MV-4-11 (cell line): ENCODE measurements at regions not wholly inside any gene's neighbourhood (a gene's known extent, or its start where the extent isn't known, plus 50 kb on each side); places are given as distances from the start of the nearest gene placed in this dataset.

ENCODE experiments used
- DNase-seq: peaks from one replicate; lab custom pipeline; 2025; lab: John Stamatoyannopoulos, UW

DNA sequence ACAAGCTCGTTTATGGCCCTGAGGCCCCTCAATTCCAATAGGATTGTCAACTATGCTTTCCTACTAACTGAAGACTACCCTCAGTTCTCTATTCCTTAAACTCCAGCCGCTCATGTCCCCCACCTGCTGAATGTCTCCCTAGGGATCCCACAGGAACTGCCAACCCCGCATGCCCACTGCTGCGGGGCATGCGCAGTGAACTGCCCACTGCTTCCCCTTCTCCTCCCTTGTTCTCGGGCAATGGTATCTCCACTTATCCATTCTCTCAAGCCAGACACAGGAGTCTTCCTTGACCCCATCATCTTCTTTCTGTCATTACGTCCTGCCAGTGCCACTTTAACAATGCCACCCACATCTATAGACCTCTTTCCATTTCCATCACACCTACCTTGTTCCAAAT lies 90.0 kb downstream of the FGF18 start:
- no peak for DNase-seq

DNA sequence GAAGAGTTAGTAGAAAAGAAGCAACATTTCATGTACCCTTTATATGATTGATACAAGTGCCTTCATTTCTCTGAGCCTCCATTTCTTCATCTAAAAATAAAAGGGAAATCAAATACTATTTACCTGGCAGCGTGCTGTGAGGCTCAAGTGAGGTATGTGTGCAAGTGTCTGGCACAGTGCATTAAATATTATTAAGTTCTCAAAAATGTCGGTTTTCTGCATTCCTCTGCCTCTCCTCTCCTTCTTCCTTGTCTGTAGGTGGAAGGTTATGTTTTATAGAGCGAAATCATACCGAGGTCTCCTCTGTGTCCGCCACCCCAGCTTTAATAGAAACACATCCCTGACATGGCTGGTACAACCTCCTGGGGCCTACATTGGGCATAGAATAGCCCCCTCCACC lies 93.0 kb downstream of the FGF18 start:
- no peak for DNase-seq

DNA sequence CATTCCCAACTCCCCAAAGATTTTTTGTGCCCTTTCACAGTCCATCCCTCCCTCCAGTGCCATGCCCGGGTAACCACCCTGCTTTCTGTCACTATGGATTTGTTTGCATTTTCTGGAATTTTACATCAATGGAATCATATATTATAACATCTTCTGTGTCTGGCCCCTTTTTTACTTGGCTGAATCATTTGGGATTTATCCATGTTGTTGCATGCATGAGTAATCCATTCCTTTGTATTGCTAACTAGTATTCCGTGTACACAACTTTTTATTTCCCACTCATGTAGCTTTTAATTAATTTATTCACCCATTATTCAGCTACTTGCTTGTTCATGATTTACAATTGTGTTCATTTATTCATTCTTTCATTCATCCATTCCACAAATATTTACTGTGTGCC lies 94.1 kb downstream of the FGF18 start:
- no peak for DNase-seq

DNA sequence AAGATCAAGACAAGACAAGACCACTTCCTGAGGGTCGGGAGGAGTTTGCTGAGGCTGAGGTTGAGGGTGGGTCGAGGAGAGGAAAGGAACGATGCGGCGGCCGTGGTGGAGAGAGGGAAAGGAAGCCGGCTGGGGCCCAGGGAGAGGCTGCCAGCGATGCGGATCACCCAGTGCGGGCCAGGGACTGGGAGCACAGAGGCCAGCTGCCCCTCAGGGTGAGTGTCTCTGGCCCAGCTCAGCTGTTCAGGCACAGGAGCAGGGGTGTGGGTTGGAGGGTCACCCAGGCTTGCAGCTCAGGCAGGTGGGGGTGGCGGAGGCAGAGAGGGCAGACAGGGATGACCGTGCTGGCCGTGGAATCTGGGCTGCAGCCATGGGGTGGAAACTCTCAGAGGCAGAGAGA lies 99.5 kb downstream of the FGF18 start:
- DNase-seq = no peak

DNA sequence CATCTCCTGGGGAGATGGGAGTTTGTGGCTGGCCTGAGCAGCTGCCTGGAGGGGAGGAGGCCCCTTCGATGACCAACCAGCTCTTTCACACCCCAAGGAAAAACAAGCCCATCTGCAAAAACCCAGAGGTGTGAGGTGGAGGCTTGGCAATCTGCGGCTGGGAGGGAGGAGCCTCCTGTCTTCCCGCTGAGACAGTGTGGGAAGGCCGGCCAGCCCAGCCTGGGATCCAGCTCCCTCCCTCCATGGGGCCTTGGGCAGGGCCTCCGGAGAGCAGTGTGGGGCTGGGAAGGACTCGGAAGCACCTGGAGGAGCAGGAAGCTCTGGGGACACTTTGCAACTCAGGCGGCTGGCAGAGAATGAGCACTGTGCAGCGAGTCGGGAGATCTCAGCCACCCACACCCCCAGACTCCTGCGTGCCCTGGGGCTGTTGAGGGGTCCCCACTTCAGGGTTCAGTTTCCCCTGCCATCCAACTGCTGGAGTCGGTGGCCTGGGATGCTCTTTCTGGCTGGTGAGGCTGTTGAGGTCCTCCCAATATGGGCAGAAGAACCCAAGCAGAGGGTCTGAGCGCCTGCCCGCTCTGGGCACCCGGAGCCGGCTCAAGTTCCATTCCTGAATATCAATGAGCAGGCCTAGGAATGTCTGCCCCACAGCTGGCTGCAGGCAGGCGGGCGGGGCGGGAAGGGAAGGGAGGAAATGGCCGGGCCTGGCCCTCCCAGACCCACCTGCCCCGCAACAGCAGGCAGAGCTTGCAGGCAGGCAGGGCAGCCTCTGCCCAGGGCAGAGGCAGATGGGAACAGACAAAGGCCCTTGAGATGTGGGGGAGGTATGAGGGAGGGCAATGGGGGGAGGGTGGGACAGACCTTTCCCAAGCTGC lies 101.1 kb downstream of the FGF18 start:
- no peak for DNase-seq

DNA sequence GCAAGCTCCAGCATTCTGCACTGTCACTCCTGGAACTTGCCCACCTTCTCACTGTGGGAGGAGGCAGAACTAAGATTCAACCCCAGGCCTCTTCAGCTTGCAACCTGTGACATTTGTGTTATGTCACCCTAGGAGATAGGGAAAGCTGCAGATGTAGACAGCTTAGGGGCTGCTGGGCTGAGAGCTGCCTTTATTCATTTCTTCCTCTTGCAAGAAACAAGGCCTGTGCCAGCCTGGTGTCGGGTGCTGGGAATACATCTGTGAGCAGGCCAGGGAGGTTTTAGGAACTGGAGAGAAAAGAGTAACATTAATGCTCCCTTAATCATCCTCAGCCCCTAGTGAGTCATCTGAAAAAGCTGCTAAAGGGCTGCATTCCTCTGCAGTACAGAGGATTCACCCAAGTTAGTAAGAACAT lies 101.8 kb downstream of the FGF18 start:
- no peak for DNase-seq

DNA sequence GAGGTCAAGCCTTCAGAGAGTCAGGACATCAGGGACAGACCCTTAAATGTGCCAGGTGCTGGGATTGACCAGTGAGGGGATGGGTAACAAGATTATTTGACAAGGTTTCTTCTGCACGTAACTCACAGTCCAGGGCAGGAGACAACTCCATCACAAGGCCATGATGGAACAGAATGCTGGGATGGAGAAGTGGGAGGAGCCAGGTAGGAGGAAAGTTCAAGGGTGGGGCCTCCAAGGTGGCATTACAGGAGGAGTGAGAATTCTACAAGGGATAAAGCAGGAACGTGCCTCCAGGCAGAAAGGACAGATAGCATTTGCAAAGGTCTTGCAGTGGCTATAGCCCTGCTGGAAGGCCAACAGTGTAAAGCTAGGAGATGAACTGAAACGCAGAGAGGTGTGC lies 102.2 kb downstream of the FGF18 start:
- no peak for DNase-seq

DNA sequence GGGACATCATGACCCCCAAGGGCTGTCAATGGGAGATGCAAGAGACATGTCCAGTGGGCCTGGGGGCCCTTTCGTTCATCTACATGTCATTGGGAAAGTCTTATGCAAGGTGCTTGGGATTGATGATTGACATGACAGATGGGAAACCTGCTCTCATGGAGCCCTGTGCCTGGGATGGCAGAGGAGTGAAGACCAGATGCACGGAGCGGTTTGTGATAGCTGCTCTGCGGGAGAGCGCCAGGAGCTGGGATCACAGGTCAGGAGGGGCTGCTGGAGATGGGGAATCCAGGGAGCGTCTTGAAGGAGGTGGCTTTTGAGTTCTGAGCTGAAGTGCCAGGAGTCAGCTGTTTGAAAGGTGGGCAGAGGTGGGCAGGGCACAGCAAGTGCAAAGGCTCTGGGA lies 104.3 kb downstream of the FGF18 start:
- no peak for DNase-seq

DNA sequence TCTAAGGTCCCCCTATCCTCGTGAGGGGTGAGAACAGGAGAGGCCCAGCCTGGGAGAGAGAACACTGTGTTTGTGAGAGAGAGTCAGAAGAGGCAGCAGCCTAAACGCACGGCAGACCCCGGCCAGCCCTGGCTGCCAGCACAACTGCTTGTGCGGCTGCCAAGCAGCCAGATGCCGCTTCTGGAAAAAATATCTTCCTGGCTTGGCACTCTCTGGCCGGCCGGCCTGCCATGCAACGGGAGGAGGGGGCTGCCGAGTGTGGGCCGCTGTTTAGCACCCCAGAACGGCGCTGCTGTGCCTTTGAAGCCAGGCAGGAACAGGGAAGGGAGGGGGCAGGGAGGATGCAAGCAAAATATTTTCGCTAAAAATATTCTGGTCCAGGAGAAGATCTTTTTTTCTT lies 105.0 kb downstream of the FGF18 start:
- DNase-seq = no peak

DNA sequence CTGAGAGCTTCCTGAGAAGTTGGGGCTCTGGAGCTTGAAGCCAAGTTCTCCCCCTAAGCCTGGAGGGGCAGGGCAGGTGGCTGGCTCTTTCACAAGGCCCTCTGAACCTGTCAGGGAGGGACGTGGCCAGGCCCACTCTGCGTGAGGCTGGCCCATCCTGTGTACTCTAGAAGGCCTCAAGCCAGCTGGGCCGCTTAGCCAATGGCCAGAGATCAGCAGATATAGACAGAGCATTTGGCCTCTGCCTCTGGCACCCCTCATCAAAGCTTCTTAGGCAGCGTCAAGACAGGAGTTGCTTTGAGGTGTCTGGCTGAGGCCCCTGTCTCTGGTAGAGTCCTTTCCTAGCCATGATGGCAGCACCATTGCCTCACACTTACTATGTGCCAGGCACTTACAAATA lies 105.6 kb downstream of the FGF18 start:
- no peak for DNase-seq

DNA sequence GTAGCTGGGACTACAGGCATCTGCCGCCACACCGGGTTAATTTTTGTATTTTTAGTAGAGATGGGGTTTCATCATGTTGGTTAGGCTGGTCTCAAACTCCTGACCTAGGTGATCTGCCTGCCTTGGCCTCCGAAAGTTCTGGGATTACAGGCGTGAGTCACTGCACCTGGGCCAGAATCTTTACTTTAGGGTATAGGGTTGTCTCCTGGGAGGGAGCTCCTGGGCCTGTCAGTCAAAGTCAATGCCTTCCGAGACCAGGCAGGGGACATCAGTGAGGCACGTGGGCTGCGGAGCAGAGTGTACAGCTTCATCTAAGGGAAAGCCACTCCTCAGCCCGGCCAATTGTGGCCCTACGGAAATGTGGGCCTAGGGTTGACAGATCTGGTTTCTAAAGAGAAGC lies 108.6 kb downstream of the FGF18 start:
- DNase-seq = no peak

DNA sequence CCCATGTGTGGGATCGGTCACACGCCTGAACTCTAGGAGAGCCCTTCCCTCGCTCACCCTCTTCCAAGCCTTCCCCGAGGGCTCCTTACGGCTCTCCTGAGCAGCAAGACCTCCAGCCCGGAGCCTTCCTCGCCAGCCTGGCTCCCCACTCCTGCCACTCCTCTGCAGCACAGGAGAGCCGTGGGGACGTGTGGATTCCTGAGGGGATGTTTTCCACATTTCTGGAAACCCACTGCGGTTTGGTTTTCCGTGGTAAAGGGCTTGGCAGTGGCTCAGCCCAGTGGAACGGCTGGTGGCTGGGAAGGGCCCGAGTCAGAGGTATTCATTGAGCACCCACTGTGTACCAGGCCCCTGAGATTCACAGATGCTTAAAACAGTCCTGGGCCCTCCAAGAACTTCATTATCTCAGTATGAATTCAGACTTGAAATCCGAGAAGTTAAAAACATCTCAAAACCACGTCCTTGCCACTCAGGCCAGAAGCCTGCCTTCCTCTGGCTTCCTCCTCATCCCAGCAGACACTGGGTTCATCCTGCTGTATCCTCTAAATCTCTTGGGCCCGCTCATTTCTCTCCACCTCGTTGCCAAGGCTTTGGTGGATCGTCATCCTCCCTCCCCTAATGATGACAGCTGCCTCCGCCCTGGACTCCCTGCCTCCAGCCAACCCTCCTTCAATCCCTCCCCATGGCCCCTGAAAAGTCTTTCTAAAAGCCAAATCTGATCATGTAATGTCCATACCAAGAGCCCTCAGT lies 109.6 kb downstream of the FGF18 start:
- DNase-seq = no peak

DNA sequence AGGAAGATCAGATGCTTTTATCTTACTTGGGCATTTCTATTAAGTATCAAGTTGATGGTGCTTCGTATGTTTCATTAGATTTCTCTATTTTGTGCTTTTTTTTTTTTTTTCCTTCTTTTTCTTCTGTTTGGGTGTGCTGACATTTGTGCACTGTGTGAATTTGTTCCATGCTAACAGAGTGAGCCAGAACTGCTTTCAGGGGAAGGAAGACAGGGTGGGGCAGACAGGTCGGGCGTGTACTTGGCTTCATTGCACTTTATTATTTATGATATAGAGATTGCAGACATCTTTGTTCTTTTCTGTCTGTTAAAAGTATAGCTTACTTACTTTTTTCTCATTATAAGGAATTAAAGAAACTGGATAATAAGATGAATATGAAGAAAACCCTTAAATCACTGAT lies 112.2 kb downstream of the FGF18 start:
- no peak for DNase-seq

DNA sequence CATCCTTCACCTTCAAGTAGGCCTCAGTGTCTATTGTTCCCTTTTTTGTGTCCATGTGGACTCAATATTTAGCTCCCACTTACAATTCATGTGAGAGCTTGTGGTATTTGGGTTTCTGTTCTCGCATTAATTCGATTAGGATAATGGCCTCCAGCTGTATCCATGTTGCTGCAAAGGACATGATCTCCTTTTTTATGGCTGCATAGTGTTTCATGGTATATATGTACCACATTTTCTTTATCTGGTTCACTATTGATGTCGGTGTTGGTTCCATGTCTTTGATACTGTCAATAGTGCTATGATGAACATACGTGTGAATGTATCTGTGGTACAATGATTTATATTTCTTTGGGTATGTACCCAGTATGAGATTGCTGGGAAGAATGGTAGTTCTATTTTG lies 113.7 kb downstream of the FGF18 start:
- no peak for DNase-seq

DNA sequence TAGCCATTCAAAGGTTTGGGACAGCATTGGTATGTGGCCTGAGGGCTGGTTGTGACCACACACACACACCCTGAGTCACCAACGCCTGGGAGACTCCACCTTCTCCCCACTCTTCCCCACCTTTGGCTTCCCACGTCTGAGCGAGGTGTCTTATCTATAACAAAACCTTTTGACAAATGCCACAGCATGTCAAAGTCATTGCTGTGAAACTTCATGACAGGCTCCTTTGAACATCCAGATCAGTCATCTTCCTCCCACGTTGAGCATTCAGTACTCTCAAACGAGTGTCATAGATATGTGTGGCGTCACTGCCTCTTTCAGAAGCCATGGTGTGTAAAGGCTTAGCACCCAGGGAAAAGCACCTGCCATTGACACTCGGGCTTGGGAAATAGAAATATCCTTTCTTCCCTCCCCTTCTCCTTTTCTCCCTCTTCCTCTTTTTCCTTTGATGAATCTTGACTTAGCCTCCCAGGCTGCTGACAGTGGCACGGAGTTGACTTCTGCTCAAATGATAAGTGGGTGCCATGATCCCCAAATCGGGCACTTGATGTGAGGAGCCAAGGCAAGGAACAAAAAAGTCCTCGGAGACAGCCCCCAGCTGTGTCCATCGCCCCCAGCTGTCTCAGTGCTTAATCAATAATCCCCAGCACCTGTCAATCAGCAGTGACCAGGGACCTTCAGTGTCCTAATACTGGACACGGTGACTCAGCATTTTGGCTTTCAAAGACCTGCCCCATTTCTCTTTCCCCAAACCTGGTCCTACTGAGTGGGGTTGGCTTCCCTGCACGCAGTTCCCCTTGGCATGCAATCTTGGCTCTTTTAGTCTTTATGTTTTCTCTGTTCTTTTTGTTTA lies 114.8 kb downstream of the FGF18 start:
- no peak for DNase-seq

DNA sequence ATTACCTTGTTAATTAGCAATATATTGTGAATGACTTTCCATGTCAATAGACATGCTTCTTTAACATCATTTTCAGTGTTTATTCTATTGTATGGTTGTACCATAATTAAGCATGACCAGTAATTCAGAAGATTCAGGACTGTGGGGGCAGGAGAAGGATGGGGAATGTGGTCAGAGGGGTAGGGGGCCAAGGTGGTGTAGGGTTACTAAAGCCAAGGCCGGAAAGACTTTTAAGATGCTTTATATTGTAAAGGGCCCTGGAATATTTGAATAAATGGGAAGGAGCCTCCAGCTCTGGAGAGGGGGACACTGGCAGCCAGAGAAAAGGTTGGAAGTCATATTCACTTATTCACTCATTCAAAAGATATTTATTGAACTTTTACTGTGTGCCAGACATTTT lies 115.7 kb downstream of the FGF18 start:
- no peak for DNase-seq

DNA sequence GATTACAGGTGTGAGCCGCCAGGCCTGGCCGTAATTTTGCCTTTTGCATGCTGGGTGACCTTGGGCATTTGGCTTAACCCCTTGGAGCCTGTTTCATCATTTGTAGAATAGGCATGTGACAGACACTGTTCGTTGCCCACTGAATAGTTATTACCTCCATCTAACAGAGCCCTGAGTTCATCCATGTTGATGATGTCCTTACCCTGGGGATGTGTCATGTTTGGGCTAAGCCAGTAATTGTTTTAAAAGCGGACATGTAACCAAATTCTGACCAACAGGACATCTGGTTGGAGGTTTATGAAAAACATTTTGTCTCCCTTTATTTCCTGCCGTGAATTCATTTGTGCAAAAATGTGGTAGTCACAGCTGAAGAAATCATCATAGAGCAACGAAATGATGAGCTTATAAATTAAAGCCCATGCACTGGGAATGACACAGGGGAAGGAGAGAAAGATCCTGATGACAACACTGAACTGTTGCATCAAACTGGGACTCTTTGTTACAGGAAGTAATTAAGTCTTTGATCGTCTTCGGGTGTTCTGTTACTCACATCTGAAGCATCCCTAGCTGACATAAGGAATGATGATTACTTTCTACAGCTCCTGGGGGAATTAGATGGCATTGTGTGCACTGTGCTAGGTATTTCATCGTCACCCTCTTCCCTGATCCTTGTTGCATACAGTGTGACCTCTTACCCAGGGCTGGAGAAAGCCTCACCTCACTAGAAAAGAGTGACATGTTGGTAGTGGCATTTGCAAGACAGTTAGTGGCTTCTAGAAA lies 117.8 kb downstream of the FGF18 start:
- no peak for DNase-seq

DNA sequence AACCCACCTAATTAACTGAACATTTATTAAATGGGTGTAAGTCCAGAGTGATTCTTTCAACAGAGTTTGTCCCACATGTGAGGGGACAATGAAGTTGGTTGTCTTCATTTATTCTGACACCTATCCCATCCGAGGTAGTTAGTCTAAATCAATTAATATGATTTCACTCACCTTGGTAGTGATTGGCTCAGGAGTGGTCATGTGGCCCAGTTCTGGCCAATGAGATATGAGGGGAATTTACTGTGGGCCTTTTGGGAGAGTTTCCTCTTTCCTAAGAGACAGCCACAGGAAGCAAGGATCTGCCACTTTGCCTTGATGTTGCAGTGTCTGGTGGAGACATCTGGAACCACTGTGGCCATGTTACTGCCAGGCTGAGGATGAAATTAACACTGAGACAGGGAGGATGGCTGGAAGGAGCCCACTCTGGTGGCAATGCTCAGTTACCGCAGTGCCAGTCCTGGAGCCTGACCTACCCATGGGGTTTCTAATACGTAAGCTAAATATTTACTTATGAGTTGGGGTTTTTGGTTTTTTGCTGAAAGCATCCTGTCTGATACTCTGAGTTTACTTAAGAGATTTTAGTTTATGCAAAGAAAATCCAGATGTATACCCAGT lies 118.6 kb downstream of the FGF18 start:
- no peak for DNase-seq

DNA sequence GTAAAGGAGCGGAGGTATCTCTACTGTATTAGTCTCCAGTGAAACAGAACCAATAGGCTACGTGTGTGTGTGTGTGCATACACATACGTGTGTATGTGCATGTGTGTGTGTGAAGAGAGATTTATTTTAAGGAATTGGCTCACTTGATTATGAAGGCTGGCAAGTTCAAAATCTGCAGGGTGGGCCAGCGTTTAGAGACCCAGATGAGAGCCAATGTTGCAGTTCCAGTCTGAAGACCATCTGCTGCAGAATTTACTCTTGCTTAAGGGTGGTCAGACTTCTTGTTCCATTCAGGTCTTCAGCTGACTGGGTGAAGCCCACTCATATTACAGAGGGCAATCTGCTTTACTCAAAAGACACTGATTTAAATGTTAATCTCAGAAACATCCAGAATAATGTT lies 119.2 kb downstream of the FGF18 start:
- DNase-seq = no peak

DNA sequence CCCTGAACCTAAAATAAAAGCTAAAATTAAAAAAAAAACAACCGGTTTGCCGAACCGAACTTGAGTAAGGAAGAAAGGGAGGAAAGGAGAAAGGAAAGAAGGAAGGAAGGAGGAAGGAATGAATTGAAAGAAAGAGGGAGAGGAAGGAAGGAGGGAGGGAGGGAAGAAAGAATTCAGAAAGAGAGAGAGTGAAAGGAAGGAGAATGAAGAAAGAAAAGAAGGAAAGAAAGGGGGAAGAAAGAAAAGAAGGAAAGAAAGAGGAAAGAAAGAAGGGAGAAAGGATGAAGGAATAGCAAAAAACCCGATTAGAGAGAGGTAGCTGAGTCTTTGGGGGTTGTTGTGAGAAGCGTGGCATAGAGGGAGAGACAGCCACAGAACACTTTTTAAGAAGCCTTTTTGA lies 121.4 kb downstream of the FGF18 start:
- DNase-seq = no peak

DNA sequence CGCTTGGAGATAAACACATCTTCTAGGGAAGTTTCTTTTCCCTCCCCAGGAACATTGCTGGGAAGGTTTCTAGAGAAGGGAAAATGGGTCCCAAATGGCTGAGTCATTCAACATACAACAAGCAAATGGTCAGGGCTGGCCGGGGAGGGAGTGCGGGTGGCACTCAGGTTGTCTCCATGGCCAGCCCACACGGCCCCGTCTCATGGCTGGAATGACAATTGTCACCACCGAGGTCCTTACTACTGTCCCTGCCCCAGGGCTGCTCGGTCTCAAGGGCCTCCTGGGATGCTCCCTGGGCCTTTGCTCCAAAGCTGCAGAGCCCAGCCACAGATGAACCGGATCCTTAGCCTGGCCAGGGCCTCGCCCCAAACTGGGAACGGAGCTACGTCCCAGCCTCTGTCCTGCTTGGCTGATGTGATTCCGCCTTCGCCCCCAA lies 121.9 kb downstream of the FGF18 start:
- no peak for DNase-seq
